ENCODE measurements at regions not wholly inside any gene's neighbourhood (a gene's known extent, or its start where the extent isn't known, plus 50 kb on each side); places are given as distances from the start of the nearest gene placed in this dataset.

DNA sequence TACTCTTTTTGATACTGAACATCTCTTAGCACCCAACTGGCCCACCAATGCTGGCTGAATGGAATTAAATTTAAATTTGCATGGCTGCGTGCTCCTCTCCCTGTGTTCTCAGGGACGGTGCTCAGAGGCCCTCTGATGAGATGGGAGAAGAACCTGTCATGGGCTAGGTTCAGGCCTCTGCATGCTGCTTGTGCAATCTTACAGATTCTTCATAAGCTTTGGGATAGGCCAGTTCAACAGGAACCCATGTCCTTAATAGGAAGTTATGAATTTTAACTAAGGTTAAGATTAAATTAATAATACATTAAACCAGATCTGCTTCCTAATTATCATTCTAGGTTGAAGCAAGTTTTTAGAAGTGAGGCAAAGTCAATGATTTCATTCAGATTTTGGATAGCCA is 119.7 kb upstream of the LRIG3 start:
- no peak for DNase-seq

DNA sequence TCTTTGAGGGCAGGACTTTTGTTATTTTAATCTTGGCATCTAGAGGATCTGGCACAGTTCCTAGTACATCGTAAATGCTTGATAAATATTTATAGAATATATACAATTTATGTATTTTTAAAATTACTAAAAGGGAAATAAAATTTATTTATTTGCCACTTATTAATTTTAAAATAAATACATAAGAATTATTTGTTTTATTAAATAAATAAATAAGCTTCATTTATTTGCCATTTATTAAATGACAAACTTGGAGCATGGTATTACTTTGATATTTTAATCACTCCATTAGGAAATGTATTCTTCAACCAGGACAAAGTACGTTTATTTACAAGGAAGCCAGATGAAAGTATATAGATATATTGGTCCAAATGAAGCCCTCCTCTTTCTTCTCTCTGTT is 118.7 kb upstream of the LRIG3 start:
- DNase-seq = no peak

DNA sequence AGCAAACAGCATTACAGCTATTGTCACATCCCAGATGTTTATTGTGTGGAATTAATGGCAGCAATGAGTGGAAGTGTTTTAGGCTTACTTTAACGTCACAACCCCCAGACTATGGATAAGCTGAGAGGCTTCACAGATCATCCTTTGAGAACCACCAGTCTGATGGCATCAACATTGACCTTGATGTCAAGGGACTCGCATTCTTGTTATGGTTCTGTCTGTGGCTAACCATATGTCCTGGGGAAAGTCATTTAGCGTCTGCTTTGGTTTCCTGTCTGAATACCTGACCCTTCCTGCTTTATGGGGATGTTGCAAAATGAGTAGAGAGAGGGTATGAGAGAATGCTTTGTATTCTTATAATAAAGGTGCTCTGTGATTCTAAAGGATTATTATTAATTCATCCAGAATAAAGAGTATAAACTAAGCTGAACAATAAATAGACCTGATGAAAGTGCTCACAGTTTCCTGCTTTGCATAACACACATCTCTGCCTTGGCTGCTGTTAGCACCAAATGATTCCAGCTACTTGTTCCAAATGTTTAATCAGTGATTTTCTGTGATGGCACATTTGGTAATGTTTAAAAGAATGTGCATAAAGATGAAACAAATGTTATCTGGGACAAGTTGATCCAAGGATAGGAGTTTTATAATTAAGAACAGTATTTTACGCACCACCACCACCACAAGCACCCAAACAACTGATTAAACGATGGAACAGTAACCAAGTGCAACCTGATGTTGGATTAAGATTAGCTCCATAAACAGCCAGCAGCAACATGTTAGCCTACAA is 116.9 kb upstream of the LRIG3 start:
- DNase-seq = no peak

DNA sequence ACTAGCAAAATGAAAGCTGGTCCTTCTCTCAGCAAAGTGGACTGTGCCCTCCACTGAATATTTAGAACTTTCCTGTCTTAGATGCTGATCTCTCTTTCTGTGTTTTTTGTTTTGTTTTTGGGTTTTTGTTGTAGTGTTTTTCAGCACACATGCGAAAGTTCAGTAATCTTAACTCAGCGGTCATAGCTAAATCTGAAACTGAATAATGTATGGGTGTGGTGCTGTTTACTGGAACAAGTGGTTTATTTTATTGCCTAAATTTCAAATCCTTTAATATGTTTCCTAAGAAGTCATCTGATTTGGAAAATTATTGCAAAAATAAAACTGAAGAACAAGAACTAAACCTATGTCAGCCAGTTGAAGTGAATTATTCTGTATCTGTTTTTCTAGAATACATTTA is 116.0 kb upstream of the LRIG3 start:
- no peak for DNase-seq

DNA sequence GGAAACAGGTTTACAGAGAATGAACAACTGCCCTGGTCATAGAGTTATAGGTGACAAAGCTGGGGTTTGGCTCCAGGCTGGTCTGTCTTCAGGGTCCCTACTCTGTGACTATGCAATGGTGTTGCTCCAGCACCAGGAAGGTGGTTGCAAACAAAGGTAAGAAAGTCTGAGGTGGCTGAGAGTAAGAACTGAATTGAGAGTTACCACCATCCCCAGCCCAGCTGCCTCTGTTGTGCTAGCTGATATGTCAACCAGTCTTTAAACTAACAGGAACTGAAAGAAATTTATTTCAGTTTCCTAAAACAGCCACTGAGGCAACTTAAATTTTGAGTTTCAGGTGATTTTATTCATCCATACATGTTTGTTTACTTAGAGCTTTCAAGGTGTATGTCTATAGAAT is 111.0 kb upstream of the LRIG3 start:
- DNase-seq = no peak

DNA sequence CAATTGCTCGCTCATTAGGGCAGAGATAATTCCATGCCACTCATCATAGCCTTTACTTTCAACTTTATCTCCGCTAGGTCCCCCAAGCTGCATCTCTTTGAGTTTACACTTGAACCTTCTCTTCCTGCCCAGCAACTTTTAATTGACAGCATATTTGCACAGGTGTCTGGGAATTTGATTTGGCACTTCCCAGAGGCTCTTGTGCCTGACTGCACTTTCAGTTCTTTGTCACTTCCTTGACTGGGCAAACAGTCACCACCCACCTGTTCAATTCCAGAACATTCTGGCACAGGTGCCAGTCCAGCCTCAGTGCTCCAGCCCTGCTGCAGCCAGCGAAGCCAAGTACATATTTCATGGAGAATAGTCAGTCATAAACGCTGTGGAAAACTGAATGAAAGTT is 110.1 kb upstream of the LRIG3 start:
- DNase-seq = no peak

DNA sequence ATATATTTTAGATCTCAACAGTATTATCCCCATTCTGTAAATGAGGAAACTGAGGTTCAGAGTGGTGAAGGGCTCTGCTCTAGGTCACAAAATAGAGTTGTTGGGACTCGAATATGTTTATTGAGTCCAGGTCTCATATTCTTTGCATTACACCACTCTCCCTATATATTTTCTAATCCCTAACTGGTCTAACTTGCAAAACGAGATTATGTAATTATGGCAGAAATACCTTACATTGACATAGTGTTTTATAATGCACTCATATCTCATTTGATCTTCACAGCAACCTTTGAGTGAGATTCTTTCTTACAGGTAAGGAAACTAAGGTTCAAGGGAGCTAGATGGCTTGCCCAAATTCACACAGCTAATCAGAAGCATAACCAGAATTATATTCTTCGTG is 106.9 kb upstream of the LRIG3 start:
- DNase-seq = no peak

DNA sequence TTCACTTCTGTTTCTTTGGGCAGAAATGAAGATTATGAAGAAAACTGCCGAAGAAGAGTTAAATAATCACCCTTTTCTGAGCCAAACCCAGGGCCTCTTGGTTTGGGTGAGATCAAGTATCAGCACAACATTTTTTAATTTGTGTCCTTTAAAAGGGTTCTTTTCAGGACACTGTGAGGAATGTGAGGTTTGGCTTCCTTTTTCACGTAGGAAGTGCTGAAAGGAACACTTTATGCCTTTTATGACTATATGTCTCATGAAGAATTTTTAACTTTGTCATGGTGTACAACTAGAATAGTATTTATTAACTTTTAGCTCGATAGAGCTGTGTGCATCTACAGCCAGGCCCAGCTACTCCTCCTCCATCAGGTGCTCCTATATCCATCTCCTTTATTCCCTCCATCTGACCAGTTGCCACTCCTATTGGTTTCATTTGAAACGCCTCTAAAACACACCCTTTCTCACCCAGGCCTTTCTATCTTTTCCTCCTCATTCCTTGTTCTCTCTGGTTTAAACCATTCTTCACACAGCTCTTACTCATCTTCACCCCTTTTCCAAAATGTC is 103.6 kb upstream of the LRIG3 start:
- no peak for DNase-seq

DNA sequence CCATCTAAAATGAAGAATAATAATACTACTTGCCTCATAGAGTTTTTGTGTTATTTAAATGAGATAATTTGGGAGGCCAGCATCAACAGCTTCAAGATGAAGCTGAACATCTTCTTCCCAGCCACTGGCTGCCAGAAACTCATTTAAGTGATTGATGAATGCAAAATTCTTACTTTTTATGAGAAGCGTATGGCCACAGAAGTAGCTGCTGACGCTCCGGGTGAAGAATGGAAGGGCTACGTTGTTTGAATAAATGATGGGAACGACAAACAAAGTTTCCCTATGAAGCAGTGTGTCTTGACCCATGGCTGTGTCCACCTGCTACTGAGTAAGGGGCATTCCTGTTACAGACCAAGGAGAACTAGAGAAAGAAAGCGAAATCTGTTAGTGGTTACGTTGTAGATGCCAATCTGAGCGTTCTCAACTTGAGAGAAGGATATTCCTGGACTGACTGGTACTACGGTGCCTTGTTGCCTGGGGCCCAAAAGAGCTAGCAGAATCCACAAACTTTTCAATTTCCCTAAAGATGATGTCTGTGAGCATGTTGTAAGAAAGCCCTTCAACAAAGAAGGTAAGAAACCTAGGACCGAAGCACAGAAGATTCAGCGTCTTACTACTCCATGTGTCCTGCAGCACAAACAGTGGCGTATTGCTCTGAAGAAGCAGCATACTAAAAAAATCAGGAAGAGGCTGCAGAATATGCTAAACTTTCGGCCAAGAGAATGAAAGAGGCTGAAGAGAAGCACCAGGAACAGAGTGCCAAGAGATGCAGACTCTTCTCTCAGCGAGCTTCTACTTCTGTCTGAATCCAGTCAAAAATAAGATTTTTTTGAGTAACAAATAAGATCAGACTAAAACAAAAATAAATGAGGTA is 100.0 kb upstream of the LRIG3 start:
- no peak for DNase-seq

DNA sequence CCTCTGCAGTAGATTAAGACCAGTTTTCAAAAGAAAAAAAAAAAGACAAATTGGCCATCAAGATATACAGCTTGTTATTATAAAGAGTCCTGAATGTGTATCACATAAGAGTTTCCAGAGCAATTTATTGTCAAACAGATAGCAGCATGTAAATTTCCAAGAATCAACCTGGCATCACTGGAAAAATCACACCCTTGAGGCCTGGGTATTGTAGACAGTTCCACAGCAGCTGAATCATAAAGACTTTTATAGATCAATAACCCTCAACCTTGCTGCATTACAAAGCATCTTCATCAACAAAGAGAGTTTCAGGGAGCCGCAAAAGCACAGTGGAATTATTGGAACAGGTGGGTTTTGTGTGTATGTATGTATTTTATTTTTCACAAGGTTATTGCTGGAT is 94.6 kb upstream of the LRIG3 start:
- DNase-seq = no peak

DNA sequence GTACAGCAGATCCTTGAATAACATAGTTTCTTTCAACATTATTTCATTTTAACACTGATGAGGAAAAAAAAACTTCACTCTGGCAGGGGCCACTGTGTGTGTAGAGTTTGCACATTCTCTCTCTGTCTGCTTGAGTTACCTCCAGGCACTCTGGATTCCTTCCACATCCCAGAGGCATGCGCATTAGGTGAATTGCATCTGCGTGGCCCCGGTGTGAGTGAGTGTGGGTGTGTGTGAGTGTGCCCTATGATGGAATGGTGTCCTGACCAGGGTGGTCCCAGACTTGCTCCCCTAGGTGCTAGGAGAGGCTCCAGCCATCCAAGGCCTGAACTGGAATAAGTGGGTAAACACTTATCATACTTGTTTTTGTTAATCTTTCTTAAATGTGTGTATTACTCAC is 90.6 kb upstream of the LRIG3 start:
- no peak for DNase-seq

DNA sequence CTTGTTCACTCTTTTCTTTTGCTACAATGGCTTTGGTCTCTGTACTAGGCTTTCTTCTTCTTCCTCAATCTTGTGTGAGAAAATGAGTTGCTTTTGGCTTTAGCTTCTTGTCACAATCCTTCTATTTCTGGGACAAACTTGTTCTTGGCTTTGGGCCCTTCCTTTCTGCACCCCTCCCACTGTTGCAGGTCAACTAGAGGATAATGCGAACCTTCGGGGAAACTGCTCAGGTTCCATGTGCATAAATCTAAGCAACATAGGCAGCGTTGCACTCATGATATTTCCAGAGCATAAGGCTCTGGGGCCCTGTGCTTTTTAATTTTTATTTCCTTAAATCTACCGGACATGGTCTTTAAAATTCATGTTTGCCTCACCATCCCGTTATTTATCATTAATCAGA is 89.8 kb upstream of the LRIG3 start:
- no peak for DNase-seq

DNA sequence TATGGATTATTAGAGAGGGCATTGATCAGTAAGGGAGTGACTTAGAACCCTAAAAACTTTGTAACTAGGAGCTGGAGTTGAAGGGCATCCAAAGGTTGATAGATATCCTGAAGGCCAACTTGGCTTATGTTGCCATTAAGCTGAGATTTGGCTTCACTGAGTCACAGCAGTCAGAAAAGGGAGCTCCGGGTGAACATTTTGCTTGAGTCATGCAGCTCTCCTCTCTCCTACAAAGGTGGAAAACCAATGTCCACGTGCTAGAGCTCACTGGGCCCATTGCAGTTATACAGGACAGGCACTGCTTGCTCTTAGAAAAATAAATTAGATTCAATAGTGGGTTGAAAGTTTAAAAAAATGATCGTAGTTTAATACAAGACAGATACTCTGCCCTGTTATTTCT is 87.3 kb upstream of the LRIG3 start:
- no peak for DNase-seq

DNA sequence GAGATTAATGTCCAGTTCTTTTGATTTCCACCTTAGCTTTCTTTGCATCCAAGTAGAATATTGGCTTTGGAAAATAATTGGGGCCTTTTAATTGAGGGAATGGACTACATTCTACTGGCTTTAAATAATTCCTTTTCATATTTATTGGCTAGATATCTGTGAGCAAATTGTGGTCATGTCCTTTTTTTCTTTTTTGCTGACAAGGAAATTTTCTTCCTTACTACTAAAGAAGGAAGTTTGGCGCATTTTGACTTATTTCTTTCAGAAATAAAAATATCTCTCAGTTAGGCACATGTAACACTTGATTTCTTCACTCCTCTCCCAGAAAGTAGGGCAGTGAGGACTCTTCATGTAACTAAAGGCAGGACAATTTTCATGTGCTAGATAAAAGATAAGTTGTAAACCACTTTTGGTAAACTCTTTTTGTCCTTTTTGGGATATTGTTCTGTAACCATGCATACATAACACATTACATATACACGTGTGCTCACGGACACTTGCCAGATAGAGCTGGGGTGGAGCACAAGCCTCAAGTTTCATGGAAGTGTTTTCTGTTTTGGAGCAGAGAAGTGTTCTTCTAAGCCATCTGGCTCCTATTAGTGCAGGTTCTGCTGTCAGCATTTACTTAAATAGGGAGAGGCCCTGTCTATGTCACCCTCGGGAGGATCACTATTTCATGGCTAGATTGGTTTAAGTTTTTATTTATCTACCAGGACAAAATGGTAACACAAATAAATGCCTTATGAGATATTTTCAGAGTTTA is 85.1 kb upstream of the LRIG3 start:
- DNase-seq = no peak

DNA sequence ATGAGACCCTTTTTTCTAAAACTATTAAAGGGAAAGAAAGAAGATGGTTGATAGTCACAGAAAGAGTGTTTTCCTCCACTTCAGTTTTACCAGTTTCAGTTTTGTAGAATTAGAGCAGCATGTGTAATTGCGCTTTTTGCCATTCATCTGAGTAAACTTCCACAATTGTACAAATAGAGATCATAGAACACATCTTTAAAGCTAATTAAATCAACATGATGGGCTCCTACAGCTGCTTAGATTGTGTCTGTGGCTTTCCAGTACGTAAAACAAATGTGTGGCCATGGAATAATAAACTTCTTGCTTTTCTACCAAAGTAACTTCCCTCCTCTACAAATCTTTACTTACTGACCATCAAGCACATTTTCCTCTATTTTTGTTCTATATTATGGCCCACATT is 84.2 kb upstream of the LRIG3 start:
- no peak for DNase-seq

DNA sequence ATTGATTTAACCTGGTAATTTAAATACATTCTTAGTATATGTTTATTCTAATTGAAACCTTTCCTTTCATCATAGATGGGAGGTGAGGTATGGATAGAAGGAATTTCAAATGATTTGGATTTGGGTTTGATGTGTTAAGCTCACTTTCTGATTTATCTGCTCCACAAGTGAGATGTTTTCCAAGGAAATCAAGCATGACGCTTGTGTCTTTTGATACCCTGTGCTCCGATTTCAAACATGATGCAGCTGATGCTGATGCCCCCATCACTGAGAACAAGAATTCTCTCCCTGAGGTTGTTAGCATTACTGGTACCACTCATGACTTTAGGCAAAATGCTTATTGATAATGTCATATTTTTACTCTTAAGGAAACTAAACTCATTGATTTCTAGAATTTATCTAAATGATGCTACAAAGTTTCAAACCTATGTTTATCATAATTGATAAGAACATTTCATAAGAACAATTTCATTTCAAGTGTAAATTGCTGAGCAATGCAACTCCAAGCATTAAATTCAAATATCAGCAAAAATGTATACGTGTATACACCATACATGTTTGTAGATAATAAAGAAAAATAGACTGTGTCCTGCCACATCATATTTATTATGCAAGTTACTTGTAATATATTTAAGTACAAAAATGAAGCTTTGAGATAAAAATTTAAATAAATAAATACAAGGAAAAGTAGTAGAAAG is 75.5 kb upstream of the LRIG3 start:
- no peak for DNase-seq

DNA sequence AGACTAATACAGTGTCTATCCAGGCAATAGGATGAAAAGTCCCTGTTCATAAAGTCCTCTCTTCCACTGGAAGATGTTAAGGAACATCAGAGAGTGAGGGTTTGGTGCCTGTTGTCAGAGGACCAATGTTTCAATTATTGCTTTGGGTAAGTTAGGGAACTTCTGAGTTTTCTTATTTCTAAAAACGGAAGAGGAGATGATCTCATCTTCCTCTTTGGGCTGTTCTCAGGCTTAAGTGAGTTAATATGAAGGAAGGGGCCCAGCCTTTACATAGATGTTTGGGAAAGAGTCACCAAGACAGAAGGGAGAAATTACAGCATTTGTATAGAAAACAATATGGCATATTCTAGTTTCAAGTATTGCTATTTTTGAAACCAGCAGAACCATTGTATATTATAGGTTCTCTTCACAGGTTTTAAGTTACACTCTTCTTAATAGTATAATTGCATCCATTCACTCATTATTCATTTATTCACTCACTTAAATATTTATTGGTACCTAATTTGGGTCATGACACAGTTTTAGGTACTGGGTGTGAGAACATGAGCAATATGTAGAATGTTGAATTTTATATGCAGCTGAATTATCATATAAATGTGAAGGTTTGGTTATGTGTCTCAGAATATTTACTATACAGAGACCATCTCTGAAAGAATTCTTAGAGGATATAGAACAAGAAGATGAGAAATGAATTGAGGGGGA is 68.5 kb upstream of the LRIG3 start:
- no peak for DNase-seq

DNA sequence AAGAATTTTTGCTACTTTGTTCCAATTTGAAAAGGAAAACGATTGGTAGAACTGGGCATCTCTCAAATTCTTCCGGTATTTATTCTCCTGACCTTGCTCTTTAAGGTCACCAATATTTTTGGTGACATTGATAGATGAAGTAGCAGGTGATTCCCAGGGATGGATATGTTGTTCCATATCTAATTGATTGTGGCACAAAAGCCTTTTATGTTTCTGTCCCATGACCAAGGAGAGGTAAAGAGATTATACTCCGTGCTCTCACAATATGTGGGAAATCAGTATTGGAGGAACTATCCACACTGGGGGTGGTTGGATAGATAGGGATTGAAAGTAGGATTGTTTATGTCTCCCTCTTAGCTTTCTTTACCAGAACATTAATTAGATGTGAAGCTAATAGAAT is 61.7 kb upstream of the LRIG3 start:
- no peak for DNase-seq

DNA sequence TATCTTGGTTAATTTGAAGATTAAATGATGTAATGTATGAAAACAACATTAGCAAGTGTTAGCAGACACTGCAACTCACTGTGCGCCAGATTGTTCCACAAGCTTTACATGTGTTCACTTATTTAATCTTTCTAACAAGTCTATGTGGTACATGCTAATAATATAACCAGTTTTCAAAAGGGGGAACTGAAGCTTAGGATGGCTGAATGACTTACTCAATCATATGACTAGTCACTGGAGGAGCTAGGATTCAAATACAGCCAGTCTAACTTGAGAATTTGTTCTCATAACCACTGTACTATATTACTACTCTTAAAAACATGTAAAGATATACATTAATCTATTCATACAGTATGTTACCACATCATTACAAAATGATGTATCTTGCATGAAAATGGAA is 60.5 kb upstream of the LRIG3 start:
- DNase-seq = no peak

DNA sequence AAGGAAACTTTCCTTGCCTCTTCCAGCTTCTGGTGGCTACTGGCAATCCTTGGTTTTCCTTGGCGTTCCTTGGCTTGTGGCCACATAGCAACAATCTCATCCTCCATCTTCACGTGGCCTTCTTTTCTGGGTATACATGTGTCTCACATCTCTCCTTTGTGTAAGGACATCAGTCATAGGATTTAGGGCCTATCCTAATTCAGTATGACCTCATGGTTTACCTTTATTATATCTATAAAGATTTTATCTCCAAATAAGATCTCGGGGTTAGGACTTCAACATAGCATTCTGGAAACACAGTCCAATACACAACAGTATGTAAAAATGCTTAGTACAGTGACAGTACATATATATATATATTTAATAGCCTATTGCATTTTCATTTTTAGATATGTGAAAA is 58.4 kb upstream of the LRIG3 start:
- DNase-seq = no peak

DNA sequence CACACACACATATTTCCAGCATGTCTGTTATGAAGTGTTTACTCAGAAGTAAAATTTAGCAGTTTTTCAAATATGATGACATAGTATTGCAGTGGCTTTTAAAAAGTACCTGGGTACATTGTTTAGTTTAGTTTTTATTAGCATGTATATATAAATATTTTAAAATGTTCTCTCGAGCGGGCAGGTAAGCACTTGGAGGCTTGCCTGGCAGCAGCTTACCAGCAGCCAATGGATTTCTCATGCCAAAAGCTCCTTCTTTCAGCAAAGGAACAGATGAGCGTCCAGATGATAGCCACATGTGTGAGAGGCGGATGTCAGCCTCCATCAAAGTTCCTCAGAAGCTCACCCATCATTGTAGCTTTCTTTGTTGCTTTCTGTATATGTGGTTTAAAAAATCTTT is 57.2 kb upstream of the LRIG3 start:
- DNase-seq = no peak

DNA sequence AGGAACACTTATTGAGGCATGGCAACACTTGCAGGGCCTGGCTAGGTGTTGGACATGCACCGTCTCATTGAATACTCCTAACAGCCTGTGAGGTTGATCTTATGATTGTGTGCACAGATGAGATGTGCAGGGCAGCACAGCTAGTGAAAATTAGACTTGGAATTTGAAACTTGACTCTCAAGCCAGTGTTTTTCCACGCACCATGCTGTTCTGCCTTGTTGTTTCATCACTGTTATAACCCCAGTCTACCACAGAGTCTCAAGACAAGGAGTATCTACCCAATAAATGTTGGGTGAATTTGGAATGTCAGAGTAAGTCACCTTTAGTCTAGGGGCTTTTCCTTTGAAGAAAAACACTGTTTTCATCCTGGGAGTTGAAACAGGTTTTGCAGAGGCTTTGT is 55.8 kb upstream of the LRIG3 start:
- no peak for DNase-seq

All from inflammatory macrophage (primary cell).